ENCODE measurements at regions not wholly inside any gene's neighbourhood (a gene's known extent, or its start where the extent isn't known, plus 50 kb on each side); places are given as distances from the start of the nearest gene placed in this dataset.

- no peak for DNase-seq (ENCODE audit: low read depth)
- no peak overlapping the region for H3K4me3 ChIP-seq (ENCODE audit: control insufficient read depth, low read depth, low read length)
- no peak for TF ChIP-seq CTCF (conservative IDR thresholded peaks at IDR 0.05; ENCODE audit: control insufficient read depth, insufficient read depth, low read depth, low read length)
Measured at GRCh38 chr9:129322022-129322621, 144.1 kb upstream of the IER5L start.

- no peak for TF ChIP-seq CTCF (conservative IDR thresholded peaks at IDR 0.05; ENCODE audit: control insufficient read depth, insufficient read depth, low read depth, low read length)
- no peak for DNase-seq (ENCODE audit: low read depth)
- no peak overlapping the region for H3K4me3 ChIP-seq (ENCODE audit: control insufficient read depth, low read depth, low read length)
Measured at GRCh38 chr9:129321286-129322021, 143.4 kb upstream of the IER5L start.

GRCh38 chr9:129320575-129321285, 142.7 kb upstream of the IER5L start:
- peak; percentile 6 for TF ChIP-seq CTCF (conservative IDR thresholded peaks at IDR 0.05; ENCODE audit: control insufficient read depth, insufficient read depth, low read depth, low read length)
- peak; percentile 78 for DNase-seq (ENCODE audit: low read depth)
- peak overlapping the region; percentile 17 for H3K4me3 ChIP-seq (ENCODE audit: control insufficient read depth, low read depth, low read length)

GRCh38 chr9:129319938-129320481, 141.9 kb upstream of the IER5L start:
- peak overlapping the region; percentile 17 for H3K4me3 ChIP-seq (ENCODE audit: control insufficient read depth, low read depth, low read length)
- no peak for TF ChIP-seq CTCF (conservative IDR thresholded peaks at IDR 0.05; ENCODE audit: control insufficient read depth, insufficient read depth, low read depth, low read length)
- DNase-seq (ENCODE audit: low read depth) = no peak

GRCh38 chr9:129319076-129319937, 141.2 kb upstream of the IER5L start:
- TF ChIP-seq CTCF (conservative IDR thresholded peaks at IDR 0.05; ENCODE audit: control insufficient read depth, insufficient read depth, low read depth, low read length) = no peak
- DNase-seq (ENCODE audit: low read depth) = no peak
- no peak overlapping the region for H3K4me3 ChIP-seq (ENCODE audit: control insufficient read depth, low read depth, low read length)

Measured in fibroblast of mammary gland (primary cell).